HEK293 (cell line): ENCODE measurements at regions not wholly inside any gene's neighbourhood (a gene's known extent, or its start where the extent isn't known, plus 50 kb on each side); places are given as distances from the start of the nearest gene placed in this dataset.
A peak's percentile ranks its signal among the peaks of the same experiment; 100 is the strongest.
"Not testable (repeated sequence)": the region's sequence is repeated elsewhere in the genome, so short reads cannot be mapped to it uniquely, and the experiment has no call there.

Experiments used
- CTCF ChIA-PET: fragments of 350-600 bp; formaldehyde crosslinking; extraction: SDS; loops from one replicate; lab custom pipeline; 2021; ENCODE audit warnings: antibody characterized with exemption; lab: Yijun Ruan, JAX
- POLR2A ChIA-PET: fragments of 300-600 bp; formaldehyde crosslinking; extraction: SDS; loops from one replicate; lab custom pipeline; 2020; ENCODE audit warnings: antibody characterized with exemption, inconsistent platforms; lab: Yijun Ruan, JAX
- H3K27ac ChIP-seq: fragments of 200-500 bp; sonication (Bioruptor generic); 2 replicates; pipeline ENCODE4 v1.5.1; 2014; ENCODE audit warnings: low read depth, low read length, control low read depth, inconsistent platforms; ENCODE audit errors: extremely low read depth
- H3K36me3 ChIP-seq, 2 experiments: fragments of 200-500 bp in 1 of 2; sonication (Bioruptor generic) in 1 of 2; 1 replicate in 1 of 2; 2 replicates in 1 of 2; pipeline ENCODE4 v1.5.1; 2014 to 2017; ENCODE audit warnings: inconsistent platforms in 2 of 2, low read length in 2 of 2; ENCODE audit not compliant: control insufficient read depth in 2 of 2, insufficient read depth in 1 of 2
- H3K4me1 ChIP-seq: fragments of 200-500 bp; sonication (Bioruptor generic); 2 replicates; pipeline ENCODE4 v1.5.1; 2014; ENCODE audit warnings: mild to moderate bottlenecking, low read length, inconsistent platforms; ENCODE audit not compliant: control insufficient read depth, insufficient read depth
- H3K4me3 ChIP-seq: 2 replicates; pipeline ENCODE4 v1.5.1; 2011; ENCODE audit warnings: low read depth, mild to moderate bottlenecking, control low read depth, low read length, moderate library complexity
- H3K9me3 ChIP-seq: fragments of 200-500 bp; sonication (Bioruptor generic); 2 replicates; pipeline ENCODE4 v1.5.1; 2014; ENCODE audit warnings: low read depth, low read length, inconsistent platforms; ENCODE audit not compliant: control insufficient read depth, insufficient read depth
- FEZF1 ChIP-seq: fragments of 450-650 bp; formaldehyde crosslinking; IDR thresholded peaks from 2 replicates; pipeline ENCODE4 v1.5.1; 2016; ENCODE audit warnings: missing biosample characterization, missing genetic modification characterization
- HOXA7 ChIP-seq: sonication (generic); formaldehyde crosslinking; IDR thresholded peaks from 2 replicates; pipeline ENCODE4 v1.8.1; 2022; ENCODE audit warnings: missing genetic modification reagents, borderline replicate concordance
- SCRT1 ChIP-seq: fragments of 450-650 bp; formaldehyde crosslinking; IDR thresholded peaks from 2 replicates; pipeline ENCODE4 v1.5.1; 2016; ENCODE audit warnings: missing biosample characterization, missing genetic modification characterization, borderline replicate concordance
- YY1 ChIP-seq: fragments of 450-650 bp; formaldehyde crosslinking; IDR thresholded peaks from 2 replicates; pipeline ENCODE4 v1.5.1; 2018; ENCODE audit warnings: missing biosample characterization, missing genetic modification characterization
- ZBTB11 ChIP-seq: fragments of 450-650 bp; formaldehyde crosslinking; conservative IDR thresholded peaks from 2 replicates; pipeline ENCODE4 v1.5.1; 2016; ENCODE audit warnings: low read depth, missing biosample characterization, missing genetic modification characterization
- ZBTB17 ChIP-seq: fragments of 450-650 bp; formaldehyde crosslinking; IDR thresholded peaks from 2 replicates; pipeline ENCODE4 v1.5.1; 2016; ENCODE audit warnings: missing biosample characterization, missing genetic modification characterization
- ZBTB8A ChIP-seq: fragments of 450-650 bp; formaldehyde crosslinking; IDR thresholded peaks from 2 replicates; pipeline ENCODE4 v1.5.1; 2016; ENCODE audit warnings: missing biosample characterization, missing genetic modification characterization
- ZNF114 ChIP-seq: fragments of 450-650 bp; formaldehyde crosslinking; IDR thresholded peaks from 2 replicates; pipeline ENCODE4 v1.5.0; 2017; ENCODE audit warnings: missing biosample characterization, missing genetic modification characterization
- ZNF155 ChIP-seq: fragments of 450-650 bp; formaldehyde crosslinking; IDR thresholded peaks from 2 replicates; pipeline ENCODE4 v1.5.1; 2016; ENCODE audit warnings: missing biosample characterization, missing genetic modification characterization
- ZNF19 ChIP-seq: fragments of 450-650 bp; formaldehyde crosslinking; IDR thresholded peaks from 2 replicates; pipeline ENCODE4; 2016; ENCODE audit warnings: missing biosample characterization, missing genetic modification characterization, low read depth
- ZNF239 ChIP-seq: fragments of 450-650 bp; formaldehyde crosslinking; IDR thresholded peaks from 2 replicates; pipeline ENCODE4 v1.5.1; 2016; ENCODE audit warnings: missing biosample characterization, missing genetic modification characterization
- ZNF501 ChIP-seq: fragments of 450-650 bp; formaldehyde crosslinking; IDR thresholded peaks from 2 replicates; pipeline ENCODE4 v1.5.1; 2016; ENCODE audit warnings: missing biosample characterization, missing genetic modification characterization
- ZNF514 ChIP-seq: fragments of 450-650 bp; formaldehyde crosslinking; IDR thresholded peaks from 2 replicates; pipeline ENCODE4 v1.5.1; 2016; ENCODE audit warnings: missing biosample characterization, missing genetic modification characterization
- ZNF623 ChIP-seq: fragments of 450-650 bp; formaldehyde crosslinking; IDR thresholded peaks from 2 replicates; pipeline ENCODE4 v1.5.1; 2016; ENCODE audit warnings: missing biosample characterization, missing genetic modification characterization
- ZNF624 ChIP-seq: fragments of 450-650 bp; formaldehyde crosslinking; IDR thresholded peaks from 2 replicates; pipeline ENCODE4 v1.5.1; 2017; ENCODE audit warnings: missing biosample characterization, missing genetic modification characterization
- ZNF654 ChIP-seq: fragments of 450-650 bp; formaldehyde crosslinking; IDR thresholded peaks from 2 replicates; pipeline ENCODE4 v1.5.1; 2016; ENCODE audit warnings: low read depth, missing biosample characterization, missing genetic modification characterization
- ZNF692 ChIP-seq: fragments of 450-650 bp; formaldehyde crosslinking; IDR thresholded peaks from 2 replicates; pipeline ENCODE4 v1.5.1; 2016; ENCODE audit warnings: missing biosample characterization, missing genetic modification characterization
- ZNF830 ChIP-seq: fragments of 450-650 bp; IDR thresholded peaks from 2 replicates; pipeline ENCODE4 v1.5.0; 2018; ENCODE audit warnings: missing biosample characterization, missing genetic modification characterization, low read depth, mild to moderate bottlenecking, moderate library complexity
- TF ChIP-seq, protein P1 (sequence below): fragments of 450-650 bp; formaldehyde crosslinking; IDR thresholded peaks from 2 replicates; pipeline ENCODE4 v1.5.1; 2016; ENCODE audit warnings: missing biosample characterization, missing genetic modification characterization
- TF ChIP-seq, protein P2 (sequence below): fragments of 450-650 bp; formaldehyde crosslinking; IDR thresholded peaks from 2 replicates; pipeline ENCODE4 v1.5.1; 2017; ENCODE audit warnings: missing biosample characterization, mild to moderate bottlenecking, missing genetic modification characterization, moderate library complexity

- Histone ChIP-seq H3K4me1 (no peaks in the 10 kb centered on the region), H3K9me3 (no peaks in the 10 kb centered on the region), H3K27ac (no peak overlapping the region), H3K4me3 (no peak overlapping the region)
- TF ChIP-seq ZNF501: no peak
- TF ChIP-seq, protein P1, sequence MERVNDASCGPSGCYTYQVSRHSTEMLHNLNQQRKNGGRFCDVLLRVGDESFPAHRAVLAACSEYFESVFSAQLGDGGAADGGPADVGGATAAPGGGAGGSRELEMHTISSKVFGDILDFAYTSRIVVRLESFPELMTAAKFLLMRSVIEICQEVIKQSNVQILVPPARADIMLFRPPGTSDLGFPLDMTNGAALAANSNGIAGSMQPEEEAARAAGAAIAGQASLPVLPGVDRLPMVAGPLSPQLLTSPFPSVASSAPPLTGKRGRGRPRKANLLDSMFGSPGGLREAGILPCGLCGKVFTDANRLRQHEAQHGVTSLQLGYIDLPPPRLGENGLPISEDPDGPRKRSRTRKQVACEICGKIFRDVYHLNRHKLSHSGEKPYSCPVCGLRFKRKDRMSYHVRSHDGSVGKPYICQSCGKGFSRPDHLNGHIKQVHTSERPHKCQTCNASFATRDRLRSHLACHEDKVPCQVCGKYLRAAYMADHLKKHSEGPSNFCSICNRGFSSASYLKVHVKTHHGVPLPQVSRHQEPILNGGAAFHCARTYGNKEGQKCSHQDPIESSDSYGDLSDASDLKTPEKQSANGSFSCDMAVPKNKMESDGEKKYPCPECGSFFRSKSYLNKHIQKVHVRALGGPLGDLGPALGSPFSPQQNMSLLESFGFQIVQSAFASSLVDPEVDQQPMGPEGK (tag by site-specific recombination): no peak
- no peak for TF ChIP-seq ZBTB8A (tag by site-specific recombination)
- TF ChIP-seq ZNF654 (tag by site-specific recombination): no peak
- no peak for TF ChIP-seq ZNF239
- TF ChIP-seq, protein P2, sequence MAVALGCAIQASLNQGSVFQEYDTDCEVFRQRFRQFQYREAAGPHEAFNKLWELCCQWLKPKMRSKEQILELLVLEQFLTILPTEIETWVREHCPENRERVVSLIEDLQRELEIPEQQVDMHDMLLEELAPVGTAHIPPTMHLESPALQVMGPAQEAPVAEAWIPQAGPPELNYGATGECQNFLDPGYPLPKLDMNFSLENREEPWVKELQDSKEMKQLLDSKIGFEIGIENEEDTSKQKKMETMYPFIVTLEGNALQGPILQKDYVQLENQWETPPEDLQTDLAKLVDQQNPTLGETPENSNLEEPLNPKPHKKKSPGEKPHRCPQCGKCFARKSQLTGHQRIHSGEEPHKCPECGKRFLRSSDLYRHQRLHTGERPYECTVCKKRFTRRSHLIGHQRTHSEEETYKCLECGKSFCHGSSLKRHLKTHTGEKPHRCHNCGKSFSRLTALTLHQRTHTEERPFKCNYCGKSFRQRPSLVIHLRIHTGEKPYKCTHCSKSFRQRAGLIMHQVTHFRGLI (tag by site-specific recombination): no peak
- no peak for TF ChIP-seq HOXA7 (CRISPR knock-in tag)
- TF ChIP-seq, all 188 proteins: peak for 0
- ChIA-PET POLR2A (no interaction called here), CTCF (interaction anchor here (0.6 to 2.6 kb wide), 5 partner anchors 9 to 1145 kb away, joined by 3 to 11 read pairs (median 3); no protein-coding TSS in a partner anchor)
- H3K36me3 ChIP-seq: no peaks in the 10 kb centered on the region
Observed at GRCh38 chr3:157582637-157582973, 79.4 kb upstream of the VEPH1 start.

GRCh38 chr3:157581956-157582636 is 78.9 kb upstream of the VEPH1 start:
- H3K36me3 ChIP-seq, H3K4me1 ChIP-seq, POLR2A ChIA-PET, H3K27ac ChIP-seq, H3K9me3 ChIP-seq, H3K4me3 ChIP-seq: not testable (repeated sequence)
- peak; percentile 14; the same call in 1 of the 2 replicates for TF ChIP-seq ZNF654 (tag by site-specific recombination)
- CTCF ChIA-PET: interaction anchor here (0.6 to 0.7 kb wide), 4 partner anchors 10 to 1145 kb away, joined by 3 to 4 read pairs (median 3); no protein-coding TSS in a partner anchor

DNA sequence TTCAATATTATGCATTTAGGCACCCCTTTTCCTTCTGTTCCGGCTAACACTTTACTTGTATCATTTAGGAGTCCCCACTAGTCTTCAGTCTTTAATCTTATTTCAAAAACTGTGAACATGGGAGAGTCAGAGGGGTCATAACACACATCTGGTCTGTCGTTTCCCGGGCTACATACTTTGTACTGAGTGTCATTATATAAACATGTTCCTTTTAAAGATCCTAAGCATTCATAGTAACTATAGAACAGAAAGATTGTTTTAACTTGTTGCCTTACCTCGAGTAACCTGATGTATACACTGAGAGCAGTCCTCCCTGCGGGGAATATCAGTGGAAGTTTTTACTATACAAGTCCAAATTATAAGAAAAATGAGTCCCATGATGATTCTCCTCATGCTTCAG is 78.2 kb upstream of the VEPH1 start:
- CTCF ChIA-PET: no interaction called here
- Histone ChIP-seq H3K4me1 (no peaks in the 10 kb centered on the region), H3K4me3 (no peak overlapping the region), H3K27ac (no peak overlapping the region), H3K36me3 (no peaks in the 10 kb centered on the region), H3K9me3 (no peaks in the 10 kb centered on the region)
- POLR2A ChIA-PET: no interaction called here
- TF ChIP-seq YY1 (tag by site-specific recombination) (no peak), ZNF19 (tag by site-specific recombination) (no peak), ZBTB17 (no peak), ZNF114 (tag by site-specific recombination) (no peak), ZNF514 (no peak)

DNA sequence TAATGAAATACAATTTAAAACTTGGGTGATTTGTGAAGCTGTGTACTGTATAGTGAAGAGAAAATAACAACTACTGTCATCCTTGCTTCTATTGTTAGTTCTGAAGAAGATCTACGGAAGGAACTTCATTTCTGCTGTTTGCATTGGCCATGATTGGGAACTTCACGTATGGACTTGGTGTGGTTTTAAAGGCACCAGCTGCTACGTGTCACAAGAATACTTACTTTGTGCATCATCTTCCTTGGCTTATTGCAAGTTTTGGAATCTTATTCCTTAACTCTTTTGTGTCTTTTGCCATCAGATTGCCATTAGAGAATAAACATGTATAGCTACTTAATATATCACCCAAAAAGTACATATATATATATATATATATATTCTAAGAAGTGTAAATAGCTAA is 75.0 kb upstream of the VEPH1 start:
- CTCF ChIA-PET: interaction anchor here (0.9 kb wide), 1 partner anchor 29 kb away, joined by 3 read pairs; no protein-coding TSS in a partner anchor
- Histone ChIP-seq H3K36me3 (no peaks in the 10 kb centered on the region), H3K4me3 (no peak overlapping the region), H3K4me1 (no peaks in the 10 kb centered on the region; the same call in 1 of the 2 replicates), H3K27ac (no peak overlapping the region), H3K9me3 (no peaks in the 10 kb centered on the region)
- POLR2A ChIA-PET: no interaction called here
- TF ChIP-seq ZNF623 (tag by site-specific recombination): no peak
- no peak for TF ChIP-seq ZNF155
- TF ChIP-seq ZBTB11 (tag by site-specific recombination): no peak
- no peak for TF ChIP-seq FEZF1 (tag by site-specific recombination)
- TF ChIP-seq ZNF624: no peak
- TF ChIP-seq SCRT1 (tag by site-specific recombination): no peak
- TF ChIP-seq ZNF692 (tag by site-specific recombination): no peak
- TF ChIP-seq ZNF830: no peak
